GM13977 (cell line): ENCODE measurements at regions not wholly inside any gene's neighbourhood (a gene's known extent, or its start where the extent isn't known, plus 50 kb on each side); places are given as distances from the start of the nearest gene placed in this dataset.

Experiments used
- DNase-seq: peaks from one replicate; pipeline ENCODE4 v3.0.0; 2012; ENCODE audit warnings: low spot score
- CTCF ChIP-seq: IDR thresholded peaks from 2 replicates; pipeline ENCODE4 v1.5.1; 2012; ENCODE audit warnings: mild to moderate bottlenecking, control low read depth; ENCODE audit not compliant: insufficient read depth; ENCODE audit errors: extremely low read depth, missing control alignments
- in situ Hi-C: fragments of 300-500 bp; cut with MboI; formaldehyde crosslinking; loops from one replicate; pipeline ENCODE4 v1.12.0; 2022; ENCODE audit warnings: low sequenced_read_pairs, low pct_unique_long_range_greater_than_20kb, mixed read lengths, inconsistent platforms; ENCODE audit not compliant: unreplicated experiment

GRCh38 chr10:58990693-58991092 is 185.8 kb upstream of the PHYHIPL start:
- DNase-seq = no peak
- in situ Hi-C loops = no loop called here
- no peak for TF ChIP-seq CTCF

GRCh38 chr10:58991856-58992255 is 184.6 kb upstream of the PHYHIPL start:
- no peak for TF ChIP-seq CTCF
- DNase-seq = no peak
- in situ Hi-C loops = no loop called here

- in situ Hi-C loops = no loop called here
- no peak for DNase-seq
- TF ChIP-seq CTCF = no peak
Observed at GRCh38 chr10:58992830-58993460, 183.5 kb upstream of the PHYHIPL start.

GRCh38 chr10:58993480-58994221 is 182.8 kb upstream of the PHYHIPL start:
- TF ChIP-seq CTCF = no peak
- DNase-seq = peak; percentile 28
- in situ Hi-C loops = no loop called here

- in situ Hi-C loops = no loop called here
- no peak for DNase-seq
- TF ChIP-seq CTCF = no peak
Observed at GRCh38 chr10:58994226-58995057, 182.0 kb upstream of the PHYHIPL start.

- no peak for TF ChIP-seq CTCF
- no peak for DNase-seq
- in situ Hi-C loops = no loop called here
Observed at GRCh38 chr10:58995058-58995596, 181.3 kb upstream of the PHYHIPL start.
